ENCODE measurements at regions not wholly inside any gene's neighbourhood (a gene's known extent, or its start where the extent isn't known, plus 50 kb on each side); places are given as distances from the start of the nearest gene placed in this dataset.

DNA sequence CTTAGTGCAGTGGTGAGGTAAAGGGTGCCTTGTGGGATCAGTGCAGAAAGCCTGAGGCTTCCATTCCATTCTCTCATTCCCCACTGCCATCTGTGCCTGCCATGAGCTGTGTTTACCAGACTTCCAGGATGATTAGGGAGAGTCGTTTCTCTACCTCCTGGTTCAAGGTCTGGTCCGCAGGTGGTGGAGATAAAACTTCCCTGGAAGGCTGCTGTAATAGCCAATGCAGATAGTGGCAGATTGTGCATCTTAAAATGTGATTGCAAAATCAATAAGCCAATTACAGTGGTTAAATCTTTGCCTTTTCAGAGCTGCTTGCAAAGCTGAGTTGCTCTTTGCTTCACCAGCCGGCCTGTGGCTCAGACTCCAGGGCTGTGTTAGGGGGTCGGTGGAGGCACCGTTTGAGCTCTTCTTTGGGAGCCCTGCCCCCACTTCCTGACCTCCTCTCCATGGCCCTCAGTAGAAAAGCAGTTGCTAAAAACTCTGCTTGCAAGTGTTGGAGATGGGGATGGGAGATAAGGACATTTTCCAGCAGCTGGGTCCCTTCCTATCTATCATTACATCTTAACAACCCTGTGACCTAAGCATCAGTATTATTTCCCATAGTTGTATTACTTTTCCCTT, 95.2 kb upstream of the HS6ST1 start:
- Histone ChIP-seq H3K27me3 (ENCODE audit: control insufficient read depth, insufficient read depth, low read length) (no peaks in the 10 kb centered on the region), H3K27ac (ENCODE audit: low read depth, low read length) (no peak overlapping the region), H3K9me3 (ENCODE audit: control insufficient read depth, insufficient read depth, low read length) (peaks cover 4% of the 10 kb centered on the region), H3K4me3 (ENCODE audit: low read depth, low read length) (no peak overlapping the region)
- no peak for TF ChIP-seq CTCF (IDR thresholded peaks at IDR 0.05; ENCODE audit: low read depth, low read length)
- no peak for DNase-seq (ENCODE audit: low read depth, low spot score)
- POLR2A ChIA-PET: no interaction called here
- CTCF ChIA-PET: interaction anchor here (1.0 kb wide), 1 partner anchor 13 kb away, joined by 3 read pairs; no protein-coding TSS in a partner anchor

GRCh38 chr2:128414351-128414750, 95.7 kb upstream of the HS6ST1 start:
- H3K4me3 ChIP-seq (ENCODE audit: low read depth, low read length): no peak overlapping the region
- DNase-seq (ENCODE audit: low read depth, low spot score): no peak
- no peak overlapping the region for H3K27ac ChIP-seq (ENCODE audit: low read depth, low read length)
- H3K9me3 ChIP-seq (ENCODE audit: control insufficient read depth, insufficient read depth, low read length): peaks cover 7% of the 10 kb centered on the region
- POLR2A ChIA-PET: no interaction called here
- no peaks in the 10 kb centered on the region for H3K27me3 ChIP-seq (ENCODE audit: control insufficient read depth, insufficient read depth, low read length)
- CTCF ChIA-PET: interaction anchor here (1.0 kb wide), 1 partner anchor 14 kb away, joined by 3 read pairs; no protein-coding TSS in a partner anchor
- no peak for TF ChIP-seq CTCF (IDR thresholded peaks at IDR 0.05; ENCODE audit: low read depth, low read length)

- no peak for DNase-seq (ENCODE audit: low read depth, low spot score)
- no peak overlapping the region for H3K4me3 ChIP-seq (ENCODE audit: low read depth, low read length)
- ChIA-PET POLR2A (no interaction called here), CTCF (no interaction called here)
- TF ChIP-seq CTCF (IDR thresholded peaks at IDR 0.05; ENCODE audit: low read depth, low read length): no peak
- no peaks in the 10 kb centered on the region for H3K27me3 ChIP-seq (ENCODE audit: control insufficient read depth, insufficient read depth, low read length)
- H3K9me3 ChIP-seq (ENCODE audit: control insufficient read depth, insufficient read depth, low read length): peaks cover 7% of the 10 kb centered on the region
- H3K27ac ChIP-seq (ENCODE audit: low read depth, low read length): no peak overlapping the region
These were observed 96.5 kb upstream of the HS6ST1 start for GRCh38 chr2:128414946-128415778.

GRCh38 chr2:128415779-128416061, 97.1 kb upstream of the HS6ST1 start:
- CTCF ChIA-PET: no interaction called here
- POLR2A ChIA-PET: no interaction called here
- no peak for DNase-seq (ENCODE audit: low read depth, low spot score)
- no peak for TF ChIP-seq CTCF (IDR thresholded peaks at IDR 0.05; ENCODE audit: low read depth, low read length)
- Histone ChIP-seq H3K27me3 (ENCODE audit: control insufficient read depth, insufficient read depth, low read length) (no peaks in the 10 kb centered on the region), H3K4me3 (ENCODE audit: low read depth, low read length) (no peak overlapping the region), H3K27ac (ENCODE audit: low read depth, low read length) (no peak overlapping the region), H3K9me3 (ENCODE audit: control insufficient read depth, insufficient read depth, low read length) (peaks cover 7% of the 10 kb centered on the region)

- H3K27me3 ChIP-seq (ENCODE audit: control insufficient read depth, insufficient read depth, low read length): no peaks in the 10 kb centered on the region
- peaks cover 7% of the 10 kb centered on the region for H3K9me3 ChIP-seq (ENCODE audit: control insufficient read depth, insufficient read depth, low read length)
- no peak overlapping the region for H3K4me3 ChIP-seq (ENCODE audit: low read depth, low read length)
- no peak for TF ChIP-seq CTCF (IDR thresholded peaks at IDR 0.05; ENCODE audit: low read depth, low read length)
- ChIA-PET POLR2A (no interaction called here), CTCF (no interaction called here)
- H3K27ac ChIP-seq (ENCODE audit: low read depth, low read length): no peak overlapping the region
- DNase-seq (ENCODE audit: low read depth, low spot score): no peak
These were observed 97.6 kb upstream of the HS6ST1 start for GRCh38 chr2:128416109-128416785.

All from AG04450 (cell line).